ENCODE measurements at regions not wholly inside any gene's neighbourhood (a gene's known extent, or its start where the extent isn't known, plus 50 kb on each side); places are given as distances from the start of the nearest gene placed in this dataset.

DNA sequence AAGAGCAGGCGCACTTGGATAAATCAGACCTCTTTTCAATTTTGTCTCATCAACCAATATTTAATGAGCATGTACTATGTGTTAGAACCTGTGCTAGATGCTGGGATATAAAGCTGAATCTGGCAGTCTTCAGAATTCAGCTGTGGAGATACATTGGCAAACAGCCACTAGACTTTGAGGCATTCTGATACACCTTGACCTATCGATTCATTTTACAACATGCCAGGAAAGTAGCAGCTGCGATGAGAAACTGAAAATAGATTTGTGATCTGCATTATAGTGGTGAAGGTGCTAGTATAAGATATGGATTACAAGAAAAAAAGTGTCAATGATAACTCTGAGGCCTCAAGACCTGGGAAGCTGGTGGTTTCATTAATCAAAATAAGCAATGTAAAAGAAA, 1338.1 kb upstream of the TENM4 start:
- CTCF ChIA-PET: interaction anchor here (0.6 kb wide), 1 partner anchor 30 kb away, joined by 3 read pairs; no protein-coding TSS in a partner anchor
- no peak overlapping the region for H3K4me2 ChIP-seq (ENCODE audit: low read depth, low read length)

More for the DNA sequence above, 1338.1 kb upstream of the TENM4 start:
- Histone ChIP-seq H3K79me1 (ENCODE audit: low read depth in 1 of 2, low read length in 2 of 2) (no peaks in the 10 kb centered on the region), H4K8ac (ENCODE audit: low read depth in 2 of 2, low read length in 2 of 2) (no peak overlapping the region), H4K20me1 (ENCODE audit: insufficient read depth, low read length) (no peaks in the 10 kb centered on the region), H3K14ac (replicated peaks; ENCODE audit: low read depth, low read length) (no peak overlapping the region), H3K56ac (ENCODE audit: extremely low read depth, insufficient read depth, low read length) (no peak overlapping the region), H3K4me3 (ENCODE audit: insufficient read depth, low read depth, low read length) (no peak overlapping the region), H3K27ac (ENCODE audit: insufficient read depth, low read length) (no peak overlapping the region), H2AK5ac (ENCODE audit: low read depth, low read length) (no peak overlapping the region), H2AFZ (replicated peaks; ENCODE audit: low read length, poor library complexity) (no peak overlapping the region), H3K23ac (ENCODE audit: low read depth, low read length) (no peak overlapping the region), H3K9ac (ENCODE audit: low read depth, low read length) (no peak overlapping the region), H3K27me3 (ENCODE audit: control insufficient read depth, insufficient read depth, low read length) (no peaks in the 10 kb centered on the region), H3K18ac (ENCODE audit: low read depth, low read length) (no peak overlapping the region), H3K4ac (ENCODE audit: low read depth, low read length) (no peak overlapping the region), H3K4me1 (ENCODE audit: control insufficient read depth, insufficient read depth, low read length) (no peaks in the 10 kb centered on the region), H2BK20ac (ENCODE audit: low read depth, low read length) (no peak overlapping the region), H2BK5ac (ENCODE audit: low read depth, low read length, poor library complexity, severe bottlenecking) (no peak overlapping the region), H4K91ac (ENCODE audit: insufficient read depth, low read depth, low read length) (no peak overlapping the region), H2AK9ac (replicated peaks; ENCODE audit: low read depth, low read length, poor library complexity) (no peak overlapping the region), H3K9me3 (ENCODE audit: control insufficient read depth, insufficient read depth, low read length) (peaks cover 1% of the 10 kb centered on the region; the same call in 1 of the 2 replicates), H4K5ac (ENCODE audit: low read depth, low read length) (no peak overlapping the region), H3K9me1 (ENCODE audit: insufficient read depth, low read length) (no peaks in the 10 kb centered on the region), H2BK120ac (ENCODE audit: low read depth, low read length) (no peak overlapping the region), H3K36me3 (ENCODE audit: control insufficient read depth, insufficient read depth, low read length) (no peaks in the 10 kb centered on the region), H2BK15ac (ENCODE audit: low read depth, low read length) (no peak overlapping the region)
- POLR2A ChIA-PET (ENCODE audit: unreplicated experiment): no interaction called here
- BruUV-seq (replicated peaks): no TSS peak
- in situ Hi-C loops (cut with MboI; ENCODE audit: low sequenced_read_pairs): no loop called here
- TF ChIP-seq MAFK (IDR thresholded peaks at IDR 0.05; ENCODE audit: low read depth, low read length) (no peak), CHD1 (IDR thresholded peaks at IDR 0.05; ENCODE audit: low read depth, low read length) (no peak), RAD21 (IDR thresholded peaks at IDR 0.05; ENCODE audit: low read length) (no peak), RCOR1 (IDR thresholded peaks at IDR 0.05; ENCODE audit: insufficient replicate concordance, low read length) (no peak), MAZ (IDR thresholded peaks at IDR 0.05; ENCODE audit: borderline replicate concordance, low read depth, low read length) (no peak), CEBPB (IDR thresholded peaks at IDR 0.05; ENCODE audit: low read depth, low read length) (no peak), MXI1 (IDR thresholded peaks at IDR 0.05; ENCODE audit: borderline replicate concordance, low read depth, low read length) (no peak), SMC3 (IDR thresholded peaks at IDR 0.05; ENCODE audit: low read depth, low read length) (no peak), POLR2A (IDR thresholded peaks at IDR 0.05; ENCODE audit: low read depth, low read length) (no peak), RFX5 (IDR thresholded peaks at IDR 0.05; ENCODE audit: low read depth, low read length) (no peak), ELK1 (IDR thresholded peaks at IDR 0.05; ENCODE audit: borderline replicate concordance, low read depth, low read length) (no peak), NFE2L2 (IDR thresholded peaks at IDR 0.05; ENCODE audit: low read depth, low read length) (no peak), BHLHE40 (IDR thresholded peaks at IDR 0.05; ENCODE audit: low read depth, low read length) (no peak), FOS (IDR thresholded peaks at IDR 0.05; ENCODE audit: low read depth, low read length) (no peak)
- TF ChIP-seq, protein P1, sequence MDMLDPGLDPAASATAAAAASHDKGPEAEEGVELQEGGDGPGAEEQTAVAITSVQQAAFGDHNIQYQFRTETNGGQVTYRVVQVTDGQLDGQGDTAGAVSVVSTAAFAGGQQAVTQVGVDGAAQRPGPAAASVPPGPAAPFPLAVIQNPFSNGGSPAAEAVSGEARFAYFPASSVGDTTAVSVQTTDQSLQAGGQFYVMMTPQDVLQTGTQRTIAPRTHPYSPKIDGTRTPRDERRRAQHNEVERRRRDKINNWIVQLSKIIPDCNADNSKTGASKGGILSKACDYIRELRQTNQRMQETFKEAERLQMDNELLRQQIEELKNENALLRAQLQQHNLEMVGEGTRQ (IDR thresholded peaks at IDR 0.05; ENCODE audit: low read depth, low read length): no peak
- TF ChIP-seq, protein P2, sequence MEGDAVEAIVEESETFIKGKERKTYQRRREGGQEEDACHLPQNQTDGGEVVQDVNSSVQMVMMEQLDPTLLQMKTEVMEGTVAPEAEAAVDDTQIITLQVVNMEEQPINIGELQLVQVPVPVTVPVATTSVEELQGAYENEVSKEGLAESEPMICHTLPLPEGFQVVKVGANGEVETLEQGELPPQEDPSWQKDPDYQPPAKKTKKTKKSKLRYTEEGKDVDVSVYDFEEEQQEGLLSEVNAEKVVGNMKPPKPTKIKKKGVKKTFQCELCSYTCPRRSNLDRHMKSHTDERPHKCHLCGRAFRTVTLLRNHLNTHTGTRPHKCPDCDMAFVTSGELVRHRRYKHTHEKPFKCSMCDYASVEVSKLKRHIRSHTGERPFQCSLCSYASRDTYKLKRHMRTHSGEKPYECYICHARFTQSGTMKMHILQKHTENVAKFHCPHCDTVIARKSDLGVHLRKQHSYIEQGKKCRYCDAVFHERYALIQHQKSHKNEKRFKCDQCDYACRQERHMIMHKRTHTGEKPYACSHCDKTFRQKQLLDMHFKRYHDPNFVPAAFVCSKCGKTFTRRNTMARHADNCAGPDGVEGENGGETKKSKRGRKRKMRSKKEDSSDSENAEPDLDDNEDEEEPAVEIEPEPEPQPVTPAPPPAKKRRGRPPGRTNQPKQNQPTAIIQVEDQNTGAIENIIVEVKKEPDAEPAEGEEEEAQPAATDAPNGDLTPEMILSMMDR (conservative IDR thresholded peaks at IDR 0.05; ENCODE audit: low read depth, low read length): no peak
- WGBS, 2 experiments (ENCODE audit: extremely low coverage in 2 of 2, insufficient read length in 1 of 2): no CpG with 5 or more reads among the region's 3 CpGs
- dilution Hi-C loops (cut with HindIII; ENCODE audit: low sequenced_read_pairs, unreplicated experiment): no loop called here
- intact Hi-C loops (cut with micrococcal nuclease): no loop called here
- ATAC-seq (ENCODE audit: low read depth) (no peak), DNase-seq (no peak)
